ENCODE measurements at regions not wholly inside any gene's neighbourhood (a gene's known extent, or its start where the extent isn't known, plus 50 kb on each side); places are given as distances from the start of the nearest gene placed in this dataset.

- no peak overlapping the region for H3K27ac Mint-ChIP-seq
- peaks cover 50% of the 10 kb centered on the region for H3K4me1 Mint-ChIP-seq (ENCODE audit: low read depth)
- peaks cover 2% of the 10 kb centered on the region for H3K27me3 Mint-ChIP-seq
- no peak for TF ChIP-seq CTCF (IDR thresholded peaks at IDR 0.05)
- CTCF ChIA-PET: no interaction called here
- POLR2A ChIA-PET: no interaction called here
- no peaks in the 10 kb centered on the region for H3K36me3 Mint-ChIP-seq (ENCODE audit: low read depth)
- peaks cover 3% of the 10 kb centered on the region for H3K9me3 Mint-ChIP-seq
- intact Hi-C loops (cut with micrococcal nuclease): no loop called here
- ATAC-seq (no peak), DNase-seq (no peak)
- H3K4me3 Mint-ChIP-seq: no peak overlapping the region
These were observed 141.7 kb downstream of the GADD45G start for GRCh38 chr9:89746385-89747116.

GRCh38 chr9:89747596-89747995, 142.8 kb downstream of the GADD45G start:
- intact Hi-C loops (cut with micrococcal nuclease): no loop called here
- POLR2A ChIA-PET: no interaction called here
- Mint-ChIP-seq H3K27ac (no peak overlapping the region), H3K4me3 (no peak overlapping the region), H3K4me1 (ENCODE audit: low read depth) (peaks cover 44% of the 10 kb centered on the region), H3K27me3 (no peaks in the 10 kb centered on the region), H3K9me3 (peaks cover 3% of the 10 kb centered on the region), H3K36me3 (ENCODE audit: low read depth) (no peaks in the 10 kb centered on the region)
- CTCF ChIA-PET: interaction anchor here (0.6 kb wide), 1 partner anchor 145 kb away, joined by 3 read pairs; no protein-coding TSS in a partner anchor
- DNase-seq: no peak
- TF ChIP-seq CTCF (IDR thresholded peaks at IDR 0.05): no peak
- no peak for ATAC-seq

- peaks cover 38% of the 10 kb centered on the region for H3K4me1 Mint-ChIP-seq (ENCODE audit: low read depth)
- CTCF ChIA-PET: no interaction called here
- intact Hi-C loops (cut with micrococcal nuclease): no loop called here
These were observed 143.3 kb downstream of the GADD45G start for GRCh38 chr9:89748021-89748670.

GRCh38 chr9:89748831-89749499, 144.2 kb downstream of the GADD45G start:
- no peak for DNase-seq
- Mint-ChIP-seq H3K27me3 (no peaks in the 10 kb centered on the region), H3K4me3 (no peak overlapping the region), H3K27ac (no peak overlapping the region), H3K9me3 (peaks cover 3% of the 10 kb centered on the region), H3K36me3 (ENCODE audit: low read depth) (no peaks in the 10 kb centered on the region), H3K4me1 (ENCODE audit: low read depth) (peaks cover 30% of the 10 kb centered on the region)
- no peak for TF ChIP-seq CTCF (IDR thresholded peaks at IDR 0.05)
- ChIA-PET POLR2A (interaction anchor here (1.0 kb wide), 1 partner anchor 8 kb away, joined by 3 read pairs; no protein-coding TSS in a partner anchor), CTCF (no interaction called here)
- intact Hi-C loops (cut with micrococcal nuclease): no loop called here
- no peak for ATAC-seq

More at GRCh38 chr9:89748021-89748670, 143.3 kb downstream of the GADD45G start:
- H3K27me3 Mint-ChIP-seq: no peaks in the 10 kb centered on the region
- no peaks in the 10 kb centered on the region for H3K36me3 Mint-ChIP-seq (ENCODE audit: low read depth)
- H3K9me3 Mint-ChIP-seq: peaks cover 3% of the 10 kb centered on the region
- no peak overlapping the region for H3K27ac Mint-ChIP-seq
- ATAC-seq: no peak
- DNase-seq: no peak
- no peak overlapping the region for H3K4me3 Mint-ChIP-seq
- POLR2A ChIA-PET: interaction anchor here (1.0 kb wide), 1 partner anchor 9 kb away, joined by 3 read pairs; no protein-coding TSS in a partner anchor
- TF ChIP-seq CTCF (IDR thresholded peaks at IDR 0.05): no peak

Measured in activated CD8-positive, alpha-beta T cell treated with anti-CD3 and anti-CD28 coated beads for 36 hours (primary cell).